AML-193 (cell line): ENCODE measurements at regions not wholly inside any gene's neighbourhood (a gene's known extent, or its start where the extent isn't known, plus 50 kb on each side); places are given as distances from the start of the nearest gene placed in this dataset.
"Not testable (repeated sequence)": the region's sequence is repeated elsewhere in the genome, so short reads cannot be mapped to it uniquely, and the experiment has no call there.

Source experiments
- DNase-seq, 2 experiments: peaks; one replicate each; lab custom pipeline; 2025; lab: John Stamatoyannopoulos, UW

DNA sequence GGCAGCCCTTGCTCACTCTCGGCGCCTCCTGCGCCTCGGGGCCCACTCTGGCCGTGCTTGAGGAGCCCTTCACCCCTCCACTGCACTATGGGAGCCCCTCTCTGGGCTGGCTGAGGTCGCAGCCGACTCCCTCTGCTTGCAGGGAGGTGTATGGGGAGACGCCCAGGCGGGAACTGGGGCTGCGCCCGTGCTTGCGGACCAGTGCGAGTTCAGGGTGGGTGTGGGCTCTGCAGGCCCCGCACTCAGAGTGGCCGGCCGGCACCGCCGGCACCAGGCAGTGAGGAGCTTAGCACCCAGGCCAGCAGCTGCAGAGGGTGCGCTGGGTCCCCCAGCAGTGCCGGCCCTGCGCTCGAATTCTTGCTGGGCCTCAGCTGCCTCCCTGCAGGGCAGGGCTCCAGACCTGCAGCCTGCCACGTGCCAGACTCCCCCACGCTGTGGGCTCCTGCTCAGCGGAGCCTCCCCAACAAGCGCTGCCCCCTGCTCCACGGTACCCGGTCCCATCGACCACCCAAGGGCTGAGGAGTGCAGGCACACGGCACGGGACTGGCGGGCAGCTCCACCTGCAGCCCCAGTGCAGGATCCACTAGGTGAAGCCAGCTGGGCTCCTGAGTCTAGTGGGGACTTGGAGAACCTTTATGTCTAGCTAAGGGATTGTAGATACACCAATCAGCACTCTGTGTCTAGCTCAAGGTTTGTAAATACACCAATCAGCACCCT, 54.0 kb upstream of the WWC2 start:
- DNase-seq: not testable (repeated sequence)

DNA sequence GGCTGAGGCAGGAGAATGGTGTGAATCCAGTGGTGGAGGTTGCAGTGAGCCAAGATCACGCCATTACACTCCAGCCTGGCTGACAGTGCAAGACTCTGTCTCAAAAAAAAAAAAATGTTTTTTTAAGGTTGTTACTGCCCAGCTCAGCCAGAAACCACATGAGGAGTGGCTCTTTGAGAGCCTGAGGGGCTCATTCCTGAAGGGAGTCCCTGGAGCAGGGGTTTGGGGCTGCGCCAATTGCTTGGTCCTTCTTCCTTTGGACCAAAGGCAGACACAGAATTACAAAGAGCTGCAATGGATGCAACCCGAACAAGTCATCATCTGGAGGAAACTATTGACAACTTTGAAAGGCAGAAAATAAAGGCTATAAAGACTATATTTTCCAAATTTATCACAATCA, 60.6 kb upstream of the WWC2 start:
- no peak for DNase-seq

DNA sequence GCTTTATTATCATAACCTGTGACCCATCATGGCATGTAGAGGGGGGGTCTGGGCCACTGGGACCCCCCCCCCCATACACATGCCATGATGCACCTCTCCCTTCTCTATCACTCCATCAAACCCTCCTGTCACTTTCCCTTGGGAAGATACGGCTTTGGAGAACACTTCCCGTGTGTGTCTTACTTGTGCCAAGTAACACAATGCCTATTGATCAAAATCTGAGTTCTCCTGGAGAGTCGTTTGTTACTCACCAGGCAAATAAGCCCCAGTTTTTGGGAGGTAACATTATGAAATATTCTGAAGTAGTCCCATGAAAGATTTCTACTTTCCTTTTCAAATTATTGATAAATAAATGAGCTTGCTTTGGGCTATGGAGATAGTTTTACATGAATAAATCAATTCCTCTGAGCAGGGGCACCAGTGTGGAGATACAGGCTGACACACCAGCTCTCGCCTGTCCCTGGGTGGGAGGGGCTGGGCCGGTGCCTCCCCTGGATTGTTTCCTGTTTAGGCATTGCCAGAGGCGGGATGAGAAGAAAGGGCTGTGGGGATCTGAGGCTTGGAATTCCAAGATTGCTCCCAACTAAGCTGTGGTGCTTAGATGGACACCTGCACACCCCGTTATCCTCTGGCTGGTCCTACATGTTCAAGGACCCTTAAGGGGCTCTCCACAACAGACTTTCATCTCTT, 63.2 kb upstream of the WWC2 start:
- no peak for DNase-seq

DNA sequence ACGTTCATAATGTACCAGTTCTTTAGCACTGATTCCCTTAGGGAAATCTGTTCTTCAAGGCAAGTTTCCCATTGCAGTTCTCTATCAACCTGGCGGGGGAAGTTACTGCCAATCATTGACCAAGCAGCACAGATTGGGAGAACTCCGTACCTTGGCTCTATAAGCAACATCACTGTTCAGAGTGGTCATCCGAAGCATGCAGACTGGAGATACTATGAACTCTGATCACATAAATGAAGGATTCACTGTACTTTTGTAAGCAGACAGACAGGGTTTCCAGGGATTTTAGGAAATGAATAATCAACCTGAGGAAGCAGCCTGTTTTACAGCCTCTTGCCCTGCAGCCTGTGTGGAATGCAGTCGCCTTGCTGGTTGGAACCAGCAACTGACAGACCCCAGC, 63.8 kb upstream of the WWC2 start:
- no peak for DNase-seq

DNA sequence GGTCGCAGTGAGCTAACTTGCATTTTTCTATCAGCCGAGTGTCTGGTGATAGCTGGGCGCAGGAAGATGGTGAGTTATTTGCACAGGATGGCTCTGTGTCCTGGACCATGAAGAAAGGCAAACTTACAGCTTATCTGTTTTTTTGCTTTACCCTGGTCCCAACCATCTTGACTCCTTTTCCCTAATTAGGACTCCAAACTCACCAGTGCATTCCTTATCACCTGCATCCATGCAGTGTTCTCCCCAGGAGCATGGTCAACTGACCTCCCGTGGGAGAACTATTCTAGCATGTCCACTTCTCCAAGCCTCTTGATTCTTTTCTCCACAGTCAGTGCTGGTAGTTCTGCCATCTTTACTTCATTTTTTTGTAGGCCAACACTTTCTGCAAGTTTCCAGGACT, 68.2 kb upstream of the WWC2 start:
- DNase-seq: no peak

DNA sequence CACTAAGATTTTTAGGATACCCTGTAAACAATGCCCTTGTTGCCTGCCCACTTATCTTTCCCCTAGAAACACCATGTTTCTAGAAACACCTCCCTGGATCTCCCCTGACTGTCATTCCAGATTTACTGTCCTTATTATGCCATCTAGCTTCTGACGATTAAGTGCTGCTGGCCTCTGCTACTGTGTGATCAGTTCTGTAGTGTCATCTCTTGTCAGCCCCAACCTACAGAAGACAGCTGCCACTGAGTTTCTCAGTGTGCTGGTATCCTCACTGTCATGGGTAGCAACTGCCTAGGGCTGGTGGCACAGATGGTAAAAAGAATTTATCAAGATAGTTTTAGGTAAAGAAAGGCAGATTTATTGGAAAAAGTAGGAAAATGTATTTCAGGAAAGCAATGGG, 68.7 kb upstream of the WWC2 start:
- DNase-seq: no peak

DNA sequence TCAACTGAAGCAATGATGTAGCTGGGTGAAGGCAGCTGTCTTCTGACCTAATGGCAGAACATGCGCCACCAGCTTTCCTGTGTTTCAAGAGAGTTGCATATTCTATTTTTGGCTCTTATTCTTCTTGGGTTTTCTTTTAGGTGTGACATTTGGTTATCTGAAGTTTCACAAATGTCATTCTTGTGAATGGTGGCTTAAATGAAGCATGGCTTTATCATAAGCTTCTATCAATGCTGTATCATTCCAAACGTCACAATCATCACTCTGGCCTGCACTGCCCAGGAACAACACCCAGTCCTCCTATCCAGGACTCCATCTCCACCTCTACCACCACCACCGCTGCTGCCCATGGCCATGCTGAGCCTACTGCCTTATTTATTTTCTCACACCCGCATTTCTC, 69.7 kb upstream of the WWC2 start:
- no peak for DNase-seq

DNA sequence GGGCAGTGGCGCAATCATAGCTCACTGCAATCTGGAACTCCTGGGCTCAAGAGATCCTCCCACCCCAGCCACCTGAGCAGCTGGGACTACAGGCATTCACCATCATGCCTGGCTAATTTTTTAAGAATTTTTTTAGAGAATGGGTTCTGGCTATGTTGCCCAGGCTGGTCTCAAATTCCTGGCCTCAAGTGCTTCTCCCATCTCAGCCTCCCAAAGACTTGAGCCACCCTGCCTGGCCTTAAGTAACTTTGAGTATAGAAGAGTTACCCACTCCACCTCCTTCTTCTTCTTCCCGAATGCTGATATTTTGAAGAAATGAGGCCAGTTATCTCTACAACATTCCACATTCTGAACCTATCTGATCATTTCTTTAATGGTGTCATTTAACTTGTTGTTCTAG, 72.4 kb upstream of the WWC2 start:
- no peak for DNase-seq

DNA sequence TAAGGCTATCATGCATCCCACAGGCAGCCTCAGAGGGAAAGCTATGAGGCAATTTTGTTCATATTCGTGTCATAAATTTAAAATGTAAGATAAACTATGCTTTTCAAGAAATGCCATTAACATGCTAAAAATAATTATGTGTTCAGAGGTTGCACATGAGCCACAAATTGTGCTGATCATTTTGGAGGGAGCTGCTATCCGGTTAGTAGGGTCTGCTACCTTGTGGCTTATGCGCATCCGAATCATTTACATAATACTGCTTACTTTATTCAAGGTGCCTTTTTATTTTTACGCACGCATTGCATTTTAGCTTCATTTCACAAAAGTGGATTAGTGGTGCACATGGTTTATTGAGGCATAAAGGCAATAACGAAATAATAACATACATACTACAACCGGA, 76.4 kb upstream of the WWC2 start:
- no peak for DNase-seq

DNA sequence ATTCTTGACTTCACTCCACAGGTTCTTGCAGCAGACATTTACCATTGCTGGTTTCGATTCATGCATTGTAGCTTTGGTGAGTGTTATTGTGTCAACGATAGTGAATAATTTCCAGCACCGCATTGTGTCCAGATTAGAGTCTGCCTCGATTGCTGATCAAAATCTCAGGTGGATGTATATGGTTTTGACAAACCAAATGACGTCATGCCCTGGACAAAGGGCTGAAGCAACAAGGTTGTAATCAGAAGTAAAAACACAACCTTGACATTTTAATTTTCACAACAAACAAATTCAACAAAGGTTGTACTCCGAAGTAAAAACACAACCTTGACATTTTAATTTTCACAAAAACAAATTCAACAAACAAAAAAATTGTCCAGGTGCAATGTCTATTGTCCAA, 81.1 kb upstream of the WWC2 start:
- no peak for DNase-seq

DNA sequence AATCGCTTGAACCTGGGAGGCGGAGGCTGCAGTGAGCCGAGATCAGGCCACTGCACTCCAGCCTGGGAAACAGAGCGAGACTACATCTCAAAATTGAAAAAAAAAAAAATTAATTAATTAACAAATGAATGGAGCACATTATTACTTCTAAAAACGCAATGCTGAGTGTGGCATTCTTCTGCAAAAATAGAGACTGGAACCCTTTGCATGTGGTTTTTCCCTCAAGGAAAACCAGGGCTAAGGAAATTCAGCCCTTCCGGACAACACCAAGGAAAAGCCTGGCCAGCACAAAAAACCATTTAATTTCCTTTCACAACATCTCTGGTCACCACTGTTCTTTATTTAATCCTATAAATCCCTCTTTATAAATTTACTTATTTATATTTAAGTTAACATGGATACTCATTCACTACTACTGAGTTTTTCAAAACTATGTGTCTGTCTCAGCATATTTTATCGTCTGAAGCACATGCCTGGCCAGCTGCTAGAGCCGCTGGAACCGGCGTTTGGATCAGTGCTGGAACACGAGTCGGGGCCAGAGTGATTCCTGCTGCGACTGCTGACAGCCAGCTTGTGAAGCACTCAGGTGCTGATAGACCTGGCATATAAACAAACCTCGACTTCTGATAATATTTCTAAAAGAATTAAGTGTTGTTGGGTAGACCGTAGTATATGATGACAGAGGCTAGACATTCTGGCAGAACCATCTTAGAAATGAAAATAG, 84.5 kb upstream of the WWC2 start:
- no peak for DNase-seq

DNA sequence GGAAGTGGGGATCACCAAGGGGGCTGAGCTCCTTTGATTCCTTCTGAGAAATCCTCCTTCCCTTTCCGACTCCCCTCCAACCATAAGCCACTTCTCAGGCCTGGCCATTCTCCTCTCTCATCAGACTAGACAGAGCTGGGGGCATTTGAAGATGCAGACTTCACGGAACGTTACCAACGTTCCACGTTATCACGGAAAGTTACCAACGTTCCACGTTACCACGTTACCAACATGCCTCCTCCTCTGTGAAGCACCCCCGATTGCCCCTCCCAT, 85.4 kb upstream of the WWC2 start:
- DNase-seq: no peak

DNA sequence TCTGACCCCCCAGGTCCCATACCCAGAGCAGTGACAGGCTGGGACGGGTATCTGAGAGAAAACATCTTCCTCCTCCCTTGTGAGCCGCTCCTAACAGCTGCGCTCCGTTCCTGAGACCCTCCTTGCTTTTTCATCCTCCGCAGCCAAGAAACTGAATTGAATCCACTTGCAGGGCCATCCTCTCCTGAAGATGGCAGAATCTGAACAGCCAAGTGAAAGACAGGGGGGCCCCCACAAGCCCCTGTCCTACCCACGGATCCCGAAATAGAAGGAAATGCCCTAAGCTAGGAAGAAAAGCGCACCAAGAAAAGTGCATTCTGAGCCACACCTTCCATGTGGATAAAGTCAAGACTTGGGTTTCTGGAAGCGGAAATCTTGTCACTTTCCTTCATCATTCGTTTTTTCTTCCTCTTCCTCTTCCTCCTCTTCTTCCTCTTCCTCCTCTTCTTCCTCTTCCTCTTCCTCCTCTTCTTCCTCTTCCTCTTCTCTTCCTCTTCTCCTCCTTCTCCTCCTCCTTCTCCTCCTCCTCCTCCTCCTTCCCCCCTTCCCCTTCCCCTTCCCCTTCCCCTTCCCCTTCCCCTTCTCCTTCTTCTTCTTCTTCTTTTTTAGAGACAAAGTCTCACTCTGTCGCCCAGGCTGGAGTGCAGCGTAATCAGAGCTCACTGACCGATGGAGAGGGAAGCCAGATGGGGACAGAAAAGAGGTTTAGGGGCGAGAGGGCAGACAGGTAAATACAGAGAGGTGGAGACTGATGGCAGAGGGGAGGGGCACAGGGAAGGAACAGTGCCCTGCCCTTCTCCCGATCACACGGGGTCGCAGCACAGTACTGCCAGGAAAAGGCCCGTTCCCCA, 86.0 kb upstream of the WWC2 start:
- DNase-seq: no peak

DNA sequence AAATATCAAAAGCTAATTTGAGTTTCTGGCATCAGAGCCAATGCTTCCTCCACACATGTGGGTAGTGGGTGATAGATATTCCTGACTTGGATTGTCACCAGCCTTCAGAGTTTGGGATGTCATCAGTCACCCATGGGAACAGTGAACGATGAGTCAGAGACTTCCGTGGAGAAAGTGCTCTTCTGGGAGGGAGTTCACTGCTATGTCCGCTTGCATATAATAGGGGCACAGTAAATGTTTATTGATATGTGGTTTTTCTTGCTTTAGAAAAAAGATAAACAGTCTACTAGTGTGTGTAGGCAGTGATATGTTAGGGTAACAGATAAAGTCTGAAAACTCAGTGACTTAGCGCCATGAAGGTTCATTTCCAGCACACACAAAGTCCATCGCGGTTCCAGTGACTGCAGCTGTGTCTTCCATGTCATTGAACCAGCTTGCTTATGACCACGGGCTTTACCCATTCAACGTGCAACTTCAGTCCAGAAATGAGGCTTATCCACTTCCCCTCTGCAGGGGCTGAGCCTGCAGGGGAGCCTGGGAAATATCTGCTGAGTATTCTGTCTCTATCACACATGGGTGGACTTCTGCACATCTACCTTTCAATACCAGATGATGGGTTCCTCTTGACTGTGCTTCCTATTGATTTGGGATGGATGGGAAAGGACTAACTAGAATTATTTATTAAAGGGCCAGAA, 87.7 kb upstream of the WWC2 start:
- DNase-seq: no peak

DNA sequence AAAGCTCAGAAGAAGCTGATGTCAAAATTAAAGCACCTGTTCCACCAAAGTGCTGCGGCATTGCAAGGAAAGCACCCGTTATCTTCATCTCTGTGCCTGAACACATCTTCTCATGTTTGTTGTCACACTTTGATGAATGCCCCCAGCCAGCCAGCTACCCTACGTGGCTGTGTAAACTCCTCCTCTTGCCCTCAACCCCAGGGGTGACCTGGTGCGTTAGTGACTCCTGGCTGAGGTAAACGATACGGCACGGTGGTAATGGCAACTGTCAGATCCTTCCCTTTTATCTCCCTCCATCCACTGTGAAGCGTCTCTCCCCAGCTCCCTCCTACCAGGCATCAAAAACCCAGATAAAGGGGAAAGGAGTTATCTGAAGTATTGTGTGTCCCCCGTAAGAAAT, 90.6 kb upstream of the WWC2 start:
- no peak for DNase-seq

DNA sequence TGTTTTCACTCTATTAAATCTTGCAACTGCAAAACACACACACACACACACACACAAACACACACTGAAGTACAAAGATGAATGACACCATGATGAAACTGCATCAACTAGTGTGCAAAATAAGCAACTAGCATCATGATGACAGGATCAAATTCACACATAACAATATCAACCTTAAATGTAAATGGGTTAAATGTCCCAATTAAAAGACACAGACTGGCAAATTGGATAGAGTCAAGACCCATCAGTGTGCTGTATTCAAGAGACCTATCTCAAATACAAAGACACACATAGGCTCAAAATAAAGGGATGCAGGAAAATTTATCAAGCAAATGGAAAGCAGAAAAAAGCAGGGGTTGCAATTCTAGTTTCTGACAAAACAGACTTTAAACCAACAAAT, 87.2 kb upstream of the DCTD start:
- DNase-seq: not testable (repeated sequence)

DNA sequence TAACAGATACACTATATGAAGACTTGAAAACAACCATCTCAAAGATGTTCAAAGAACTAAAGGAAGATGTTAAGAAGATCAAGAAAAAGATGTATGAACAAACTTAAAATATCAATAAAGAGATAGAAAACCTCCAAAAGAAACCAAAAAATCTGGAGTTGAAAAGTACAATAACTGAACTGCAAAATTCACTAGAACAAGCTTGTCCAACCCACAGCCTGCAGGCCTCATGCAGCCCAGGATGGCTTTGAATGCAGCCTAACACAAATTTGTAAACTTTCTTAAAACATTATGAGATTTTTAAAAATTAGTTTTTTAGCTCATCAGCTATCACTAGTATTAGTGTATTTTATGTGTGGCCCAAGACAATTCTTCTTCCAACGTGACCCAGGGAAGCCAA, 77.0 kb upstream of the DCTD start:
- DNase-seq: no peak

DNA sequence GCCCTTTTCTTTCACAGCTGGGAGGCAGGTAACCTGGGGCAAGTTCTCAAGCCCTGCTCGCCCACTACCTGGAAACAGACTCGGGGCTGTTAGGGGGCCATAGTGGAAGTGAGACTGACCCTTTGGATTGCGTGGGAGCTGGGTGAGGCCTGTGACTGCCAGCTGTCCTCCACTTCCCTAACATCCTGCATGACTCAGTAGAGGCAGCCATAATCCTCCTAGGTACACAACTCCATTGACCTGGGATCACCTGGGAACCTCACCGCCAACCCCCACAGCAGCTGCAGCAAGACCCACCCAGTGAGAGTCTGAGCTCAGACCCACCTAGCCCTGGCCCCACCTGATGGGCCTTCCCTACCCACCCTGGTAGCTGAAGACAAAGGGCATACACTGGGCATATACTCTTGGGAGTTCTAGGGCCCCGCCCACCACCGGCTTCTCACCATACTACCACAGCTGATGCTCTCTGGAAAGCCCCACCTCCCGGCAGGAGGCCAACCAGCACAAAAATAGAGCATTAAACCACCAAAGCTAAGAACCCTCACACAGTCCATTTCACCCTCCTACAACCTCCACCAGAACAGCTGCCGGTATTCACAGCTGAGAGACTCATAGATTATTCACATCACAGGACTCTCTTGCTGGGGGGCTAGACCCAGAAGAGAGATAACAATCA, 61.1 kb upstream of the DCTD start:
- no peak for DNase-seq

DNA sequence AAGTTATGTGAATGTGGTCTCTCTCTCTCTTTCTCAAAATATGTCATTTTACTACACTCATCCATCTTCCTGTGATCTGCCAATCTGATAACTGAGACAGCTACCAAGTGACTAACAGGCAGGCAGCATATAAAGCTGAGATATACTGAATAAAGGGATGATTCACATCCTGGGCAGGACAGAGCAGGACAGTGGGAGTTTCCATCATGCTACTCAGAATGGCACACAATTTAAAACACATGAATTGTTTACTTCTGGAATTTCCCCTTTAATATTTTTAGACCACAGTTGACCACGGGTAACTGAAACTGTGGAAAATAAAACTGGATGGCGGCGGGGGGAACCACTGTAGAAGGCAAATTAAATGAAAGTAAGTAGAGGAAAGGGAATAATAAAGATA, 58.6 kb upstream of the DCTD start:
- no peak for DNase-seq

DNA sequence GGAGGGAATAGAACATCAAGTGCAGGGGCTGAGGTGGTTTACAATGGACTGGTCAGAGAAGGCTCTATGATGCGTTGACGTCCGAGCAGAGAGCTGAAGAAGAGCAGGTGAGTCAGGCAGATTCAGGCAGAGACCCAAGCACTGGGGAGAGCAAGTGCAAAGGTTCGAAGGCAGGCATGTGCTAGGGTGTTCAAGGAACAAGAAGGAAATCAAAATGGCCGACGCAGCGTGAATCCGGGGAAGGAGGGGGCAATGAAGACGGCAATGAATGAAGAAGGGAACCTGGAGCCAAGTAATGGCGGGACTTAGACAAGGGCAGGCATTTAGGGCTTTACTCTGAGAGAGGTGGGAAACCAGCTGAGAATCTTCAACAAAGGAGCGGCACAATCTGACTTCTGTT, 56.8 kb upstream of the DCTD start:
- DNase-seq: no peak

DNA sequence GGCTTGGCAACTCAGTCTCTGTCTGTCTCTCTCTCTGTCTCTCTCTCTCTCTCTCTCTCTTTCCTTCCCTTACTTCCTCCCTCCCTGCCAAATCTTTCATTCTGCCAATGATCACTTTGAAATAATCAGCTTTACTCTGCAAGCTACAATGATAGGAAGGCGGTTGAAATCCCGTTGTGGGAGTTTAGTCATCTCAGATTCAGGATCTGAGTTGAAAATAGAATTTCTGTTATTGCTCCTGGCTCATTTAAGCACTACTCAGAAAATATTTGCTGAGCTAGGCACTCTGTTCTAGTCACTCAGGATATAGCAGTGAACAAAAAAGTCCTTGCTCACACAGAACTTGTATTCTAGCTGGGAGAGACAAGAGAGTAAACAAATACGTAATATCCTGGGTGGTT, 56.3 kb upstream of the DCTD start:
- no peak for DNase-seq

DNA sequence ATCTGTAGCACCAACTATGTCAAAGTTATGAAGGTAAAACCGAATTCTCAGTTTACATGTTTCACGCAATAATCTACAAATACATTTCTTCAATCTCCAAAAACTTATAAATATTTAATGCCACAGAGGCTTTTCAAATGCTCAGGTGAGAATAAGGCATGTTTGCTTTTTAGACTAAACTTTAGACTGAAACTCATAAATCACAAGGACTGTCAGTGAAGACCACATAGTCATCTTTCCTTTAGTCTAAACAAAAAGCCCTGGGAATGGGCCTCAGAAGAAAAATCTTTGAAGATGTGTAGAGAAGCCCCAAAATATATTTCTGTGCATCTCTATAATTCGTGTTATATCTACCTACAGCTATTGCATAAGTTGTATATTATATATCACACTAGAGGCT, 54.5 kb upstream of the DCTD start:
- no peak for DNase-seq
